H1 (cell line): ENCODE measurements at regions not wholly inside any gene's neighbourhood (a gene's known extent, or its start where the extent isn't known, plus 50 kb on each side); places are given as distances from the start of the nearest gene placed in this dataset.

Experiments
- CTCF ChIA-PET: fragments of 300-600 bp; sonication (Branson Sonifier 250); formaldehyde crosslinking; loops from one replicate; lab custom pipeline; 2021; ENCODE audit not compliant: partially characterized antibody; lab: Charles Lee
- POLR2A ChIA-PET: fragments of 300-600 bp; sonication (Branson Sonifier 250); formaldehyde crosslinking; loops from one replicate; lab custom pipeline; 2021; ENCODE audit warnings: inconsistent platforms; ENCODE audit not compliant: partially characterized antibody; lab: Charles Lee
- DNase-seq, 2 experiments: peaks; one replicate each; pipeline versions ENCODE4 v3.0.0 to v3.0.0-alpha.2; 2010 to 2022; ENCODE audit warnings: low spot score in 2 of 2, low read depth in 1 of 2, mixed read lengths in 1 of 2
- FAIRE-seq: peaks from 2 replicates; lab custom pipeline; 2011; peaks lifted over from hg19 to GRCh38; lab: Jason Lieb, UNC
- H2AFZ ChIP-seq: 2 replicates; pipeline ENCODE4 v1.8.1; 2012; ENCODE audit warnings: low read length, inconsistent platforms
- H2AK5ac ChIP-seq: 2 replicates; pipeline ENCODE4 v1.6.1; 2013; ENCODE audit warnings: low read depth, low read length
- H2BK120ac ChIP-seq: replicated peaks from 2 replicates; pipeline ENCODE3; 2013; ENCODE audit warnings: low read depth, low read length, inconsistent platforms
- H2BK12ac ChIP-seq: 2 replicates; pipeline ENCODE4 v1.6.1; 2013; ENCODE audit warnings: low read depth, low read length
- H2BK15ac ChIP-seq: 2 replicates; pipeline ENCODE4 v1.6.1; 2013; ENCODE audit warnings: low read length
- H2BK20ac ChIP-seq: 2 replicates; pipeline ENCODE4 v1.6.1; 2013; ENCODE audit warnings: low read length
- H2BK5ac ChIP-seq: 2 replicates; pipeline ENCODE4 v1.6.1; 2013; ENCODE audit warnings: low read depth, low read length
- H3K14ac ChIP-seq: 2 replicates; pipeline ENCODE4 v1.6.1; 2013; ENCODE audit warnings: inconsistent platforms; ENCODE audit not compliant: insufficient read length
- H3K18ac ChIP-seq: 2 replicates; pipeline ENCODE4 v1.6.1; 2013; ENCODE audit warnings: low read length; ENCODE audit errors: extremely low read depth
- H3K23ac ChIP-seq: 2 replicates; pipeline ENCODE4 v1.6.1; 2013; ENCODE audit warnings: inconsistent platforms; ENCODE audit not compliant: insufficient read length
- H3K23me2 ChIP-seq: 2 replicates; pipeline ENCODE4 v1.6.1; 2013; ENCODE audit warnings: low read depth, low read length
- H3K27ac ChIP-seq: 2 replicates; pipeline ENCODE4 v1.6.1; 2011; ENCODE audit warnings: low read depth, low read length, inconsistent platforms
- H3K27me3 ChIP-seq, 4 experiments: replicated peaks in 1 of 4; 1 replicate in 1 of 4; 2 replicates in 3 of 4; pipeline versions ENCODE4 v1.6.1 to v1.8.1; 2011 to 2013; ENCODE audit warnings: low read length in 3 of 4, mild to moderate bottlenecking in 3 of 4, inconsistent platforms in 2 of 4, mixed read lengths in 2 of 4, moderate library complexity in 1 of 4; ENCODE audit not compliant: control insufficient read depth in 3 of 4, insufficient read depth in 3 of 4; ENCODE audit errors: extremely low read depth in 1 of 4
- H3K36me3 ChIP-seq, 4 experiments: 2 replicates each; pipeline versions ENCODE4 v1.6.1 to v1.8.1; 2011 to 2013; ENCODE audit warnings: mild to moderate bottlenecking in 4 of 4, low read length in 3 of 4, moderate library complexity in 2 of 4, control low read depth in 1 of 4, inconsistent platforms in 1 of 4; ENCODE audit not compliant: insufficient read depth in 4 of 4, control insufficient read depth in 2 of 4
- H3K4ac ChIP-seq: replicated peaks from 2 replicates; pipeline ENCODE3; 2013; ENCODE audit warnings: low read length, low read depth, mixed read lengths, inconsistent platforms; ENCODE audit not compliant: insufficient read length
- H3K4me1 ChIP-seq, 4 experiments: replicated peaks in 1 of 4; 1 replicate in 1 of 4; 2 replicates in 3 of 4; pipeline versions ENCODE4 v1.6.1 to v1.8.1; 2011 to 2013; ENCODE audit warnings: low read length in 3 of 4, inconsistent platforms in 2 of 4, mixed read lengths in 1 of 4; ENCODE audit not compliant: insufficient read depth in 4 of 4, control insufficient read depth in 3 of 4
- H3K4me2 ChIP-seq, 2 experiments: 2 replicates each; pipeline versions ENCODE4 v1.6.1 to v1.8.1; 2011 to 2013; ENCODE audit warnings: low read depth in 2 of 2, low read length in 2 of 2, control low read depth in 1 of 2, inconsistent platforms in 1 of 2, mild to moderate bottlenecking in 1 of 2; ENCODE audit not compliant: insufficient read depth in 1 of 2
- H3K4me3 ChIP-seq, 4 experiments: fragments of 200-600, 300-600 bp in 1 of 4; sonication (generic), shearing (Covaris generic), sonication (Bioruptor Twin) in 1 of 4; 2 replicates each; pipeline versions ENCODE4 v1.5.1 to v1.8.1; 2011 to 2016; ENCODE audit warnings: low read length in 4 of 4, low read depth in 3 of 4, control low read depth in 2 of 4, inconsistent platforms in 2 of 4, mild to moderate bottlenecking in 2 of 4, mixed read lengths in 1 of 4, moderate library complexity in 1 of 4; ENCODE audit not compliant: insufficient read depth in 2 of 4; ENCODE audit errors: extremely low read depth in 1 of 4
- H3K56ac ChIP-seq: replicated peaks from 2 replicates; pipeline ENCODE3; 2013; ENCODE audit warnings: low read depth, mild to moderate bottlenecking, mixed read lengths, low read length, inconsistent platforms; ENCODE audit not compliant: insufficient read length
- H3K79me1 ChIP-seq: 2 replicates; pipeline ENCODE4 v1.6.1; 2013; ENCODE audit warnings: low read depth, low read length, control low read depth
- H3K79me2 ChIP-seq, 2 experiments: 2 replicates each; pipeline versions ENCODE4 v1.6.1 to v1.8.1; 2012 to 2013; ENCODE audit warnings: low read length in 2 of 2, mild to moderate bottlenecking in 2 of 2, inconsistent platforms in 1 of 2; ENCODE audit not compliant: insufficient read depth in 2 of 2, control insufficient read depth in 1 of 2
- H3K9ac ChIP-seq, 4 experiments: replicated peaks in 1 of 4; 1 replicate in 1 of 4; 2 replicates in 3 of 4; pipeline versions ENCODE4 v1.6.1 to v1.8.1; 2011 to 2013; ENCODE audit warnings: low read depth in 3 of 4, low read length in 3 of 4, control low read depth in 2 of 4, mild to moderate bottlenecking in 2 of 4, moderate library complexity in 2 of 4, inconsistent platforms in 1 of 4; ENCODE audit errors: extremely low read depth in 1 of 4
- H3K9me3 ChIP-seq, 2 experiments: 2 replicates each; pipeline versions ENCODE4 v1.6.1 to v1.8.1; 2012 to 2013; ENCODE audit warnings: mild to moderate bottlenecking in 2 of 2, moderate library complexity in 2 of 2, control low read depth in 1 of 2, inconsistent platforms in 1 of 2, low read depth in 1 of 2, low read length in 1 of 2, mixed read lengths in 1 of 2; ENCODE audit not compliant: insufficient read depth in 2 of 2
- H4K20me1 ChIP-seq, 2 experiments: replicated peaks in 1 of 2; 2 replicates each; pipeline versions ENCODE3 to v1.8.1; 2011 to 2013; ENCODE audit warnings: inconsistent platforms in 2 of 2, low read length in 2 of 2, mild to moderate bottlenecking in 1 of 2; ENCODE audit not compliant: insufficient read depth in 2 of 2, control insufficient read depth in 1 of 2
- H4K5ac ChIP-seq: 2 replicates; pipeline ENCODE4 v1.6.1; 2013; ENCODE audit warnings: low read length, low read depth, mixed read lengths, inconsistent platforms; ENCODE audit not compliant: insufficient read length
- H4K8ac ChIP-seq: 2 replicates; pipeline ENCODE4 v1.8.0; 2013; ENCODE audit warnings: mild to moderate bottlenecking, moderate library complexity, low read length, inconsistent platforms; ENCODE audit not compliant: insufficient read depth; ENCODE audit errors: extremely low read depth
- H4K91ac ChIP-seq: replicated peaks from 2 replicates; pipeline ENCODE3; 2013; ENCODE audit warnings: low read length, mixed read lengths, inconsistent platforms; ENCODE audit not compliant: insufficient read length
- CTBP2 ChIP-seq: IDR thresholded peaks from 2 replicates; pipeline ENCODE4 v1.7.0; 2011; ENCODE audit warnings: borderline replicate concordance, mild to moderate bottlenecking, moderate library complexity, mixed read lengths, low read length; ENCODE audit not compliant: insufficient read depth, insufficient read length
- JUND ChIP-seq: IDR thresholded peaks from 2 replicates; pipeline ENCODE4 v1.6.1; 2011; ENCODE audit warnings: mild to moderate bottlenecking, improper control_type of control experiment, low read length
- KDM1A ChIP-seq: fragments of 200-600, 300-600 bp; sonication (generic); IDR thresholded peaks from 2 replicates; pipeline ENCODE4 v1.7.1; 2016; ENCODE audit warnings: mild to moderate bottlenecking, low read length, borderline replicate concordance
- KDM4A ChIP-seq: IDR thresholded peaks from one replicate; pipeline ENCODE4 v1.7.1; 2012; ENCODE audit warnings: low read depth, mild to moderate bottlenecking, moderate library complexity, low read length, inconsistent platforms; ENCODE audit not compliant: severe bottlenecking
- MAFK ChIP-seq: IDR thresholded peaks from 2 replicates; pipeline ENCODE4 v1.6.1; 2012; ENCODE audit warnings: low read depth, mild to moderate bottlenecking, improper control_type of control experiment, low read length
- NRF1 ChIP-seq: IDR thresholded peaks from 2 replicates; pipeline ENCODE4 v1.6.1; 2011; ENCODE audit warnings: mild to moderate bottlenecking, low read depth, low read length, improper control_type of control experiment
- RAD21 ChIP-seq, 2 experiments: IDR thresholded peaks in 1 of 2; conservative IDR thresholded peaks in 1 of 2; 2 replicates each; pipeline ENCODE4 v1.6.1; 2011; ENCODE audit warnings: low read depth in 2 of 2, low read length in 2 of 2, improper control_type of control experiment in 1 of 2, inconsistent platforms in 1 of 2, mild to moderate bottlenecking in 1 of 2, moderate library complexity in 1 of 2
- SAP30 ChIP-seq: fragments of 300-600 bp; sonication (generic); IDR thresholded peaks from 2 replicates; pipeline ENCODE4 v1.7.1; 2012; ENCODE audit warnings: low read length, moderate library complexity, mild to moderate bottlenecking, inconsistent platforms; ENCODE audit not compliant: insufficient read depth, insufficient replicate concordance
- SRF ChIP-seq: IDR thresholded peaks from 2 replicates; pipeline ENCODE4 v1.6.1; 2011; ENCODE audit warnings: mild to moderate bottlenecking, low read depth, low read length, moderate library complexity
- TAF1 ChIP-seq: IDR thresholded peaks from 2 replicates; pipeline ENCODE4 v1.6.1; 2011; ENCODE audit warnings: mild to moderate bottlenecking, low read depth, low read length
- TBP ChIP-seq: IDR thresholded peaks from 2 replicates; pipeline ENCODE4 v1.6.1; 2011; ENCODE audit warnings: low read depth, low read length, improper control_type of control experiment
- TEAD4 ChIP-seq: IDR thresholded peaks from 2 replicates; pipeline ENCODE4 v1.6.1; 2012; ENCODE audit warnings: low read depth, low read length, inconsistent platforms, mixed read lengths
- ZNF274 ChIP-seq: IDR thresholded peaks from 2 replicates; pipeline ENCODE4 v1.7.0; 2012; ENCODE audit warnings: low read length, borderline replicate concordance; ENCODE audit errors: extremely low read depth
- WGBS, 2 experiments: shearing (Covaris generic) in 1 of 2; methylation state at CpG; one replicate each; pipeline versions ENCODE4 v1.1.6 to v1.1.7; 2013 to 2015; ENCODE audit warnings: low lambda C conversion rate in 2 of 2, mixed read lengths in 2 of 2, inconsistent platforms in 1 of 2, low coverage in 1 of 2, missing lambda C conversion rate in 1 of 2; ENCODE audit not compliant: insufficient replicate concordance in 2 of 2, insufficient coverage in 1 of 2, insufficient read length in 1 of 2; ENCODE audit errors: extremely low coverage in 1 of 2, missing lambda C conversion rate in 1 of 2; 5-methylcytosine and 5-hydroxymethylcytosine counted together
- TF ChIP-seq, protein P1 (sequence below): IDR thresholded peaks from 2 replicates; pipeline ENCODE4 v1.6.1; 2011; ENCODE audit warnings: low read length, improper control_type of control experiment

DNA sequence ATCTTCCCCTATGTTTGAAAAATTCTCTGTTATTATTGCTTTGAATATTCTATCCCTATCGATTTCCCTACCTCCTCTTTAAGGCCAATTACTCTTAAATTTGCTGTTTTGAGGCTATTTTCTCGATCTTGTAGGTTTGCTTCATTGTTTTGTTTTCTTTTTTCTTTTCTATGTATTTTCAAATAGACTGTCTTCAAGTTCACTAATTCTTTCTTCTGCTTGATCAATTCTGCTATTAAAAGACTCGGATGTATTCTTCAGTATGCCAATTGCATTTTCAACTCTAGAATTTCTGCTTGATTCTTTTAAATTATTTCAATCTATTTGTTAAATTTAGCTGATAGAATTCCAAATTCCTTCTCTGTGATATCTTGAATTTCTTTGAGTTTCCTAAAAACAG is 144.0 kb upstream of the NANOGP8 start:
- Histone ChIP-seq H3K23ac (no peak overlapping the region), H4K91ac (no peak overlapping the region), H3K79me1 (no peaks in the 10 kb centered on the region), H3K9me3 (0 out of 4 replicates have a peak, but pooled peaks cover 0 to 2% of the 10 kb centered on the region in 2 experiments), H3K4ac (no peak overlapping the region), H3K18ac (no peak overlapping the region), H4K5ac (no peak overlapping the region), H3K23me2 (no peaks in the 10 kb centered on the region), H3K9ac (no peak overlapping the region), H3K4me3 (no peak overlapping the region), H2BK12ac (no peak overlapping the region), H2BK5ac (no peak overlapping the region), H3K27me3 (no peaks in the 10 kb centered on the region), H2BK15ac (no peak overlapping the region), H2BK20ac (no peak overlapping the region), H3K4me1 (no peaks in the 10 kb centered on the region), H3K36me3 (no peaks in the 10 kb centered on the region), H2BK120ac (no peak overlapping the region), H3K27ac (no peak overlapping the region), H3K4me2 (no peak overlapping the region), H2AK5ac (no peak overlapping the region), H3K79me2 (no peaks in the 10 kb centered on the region), H3K14ac (no peak overlapping the region), H4K8ac (no peak overlapping the region), H2AFZ (no peak overlapping the region), H3K56ac (no peak overlapping the region), H4K20me1 (no peaks in the 10 kb centered on the region)
- no peak for DNase-seq
- WGBS, 2 experiments = 97% methylated on average over 3 of the region's 3 CpGs; no CpG with 5 or more reads in 1 of the 2 experiments
- POLR2A ChIA-PET = no interaction called here
- FAIRE-seq = no peak
- CTCF ChIA-PET = no interaction called here
- no peak for TF ChIP-seq MAFK
- no peak for TF ChIP-seq KDM4A
- TF ChIP-seq SAP30 = no peak
- TF ChIP-seq CTBP2 = no peak
- TF ChIP-seq ZNF274 = no peak
- no peak for TF ChIP-seq TEAD4
- no peak for TF ChIP-seq KDM1A
- no peak for TF ChIP-seq TBP
- TF ChIP-seq SRF = no peak
- TF ChIP-seq JUND = no peak
- TF ChIP-seq, protein P1, sequence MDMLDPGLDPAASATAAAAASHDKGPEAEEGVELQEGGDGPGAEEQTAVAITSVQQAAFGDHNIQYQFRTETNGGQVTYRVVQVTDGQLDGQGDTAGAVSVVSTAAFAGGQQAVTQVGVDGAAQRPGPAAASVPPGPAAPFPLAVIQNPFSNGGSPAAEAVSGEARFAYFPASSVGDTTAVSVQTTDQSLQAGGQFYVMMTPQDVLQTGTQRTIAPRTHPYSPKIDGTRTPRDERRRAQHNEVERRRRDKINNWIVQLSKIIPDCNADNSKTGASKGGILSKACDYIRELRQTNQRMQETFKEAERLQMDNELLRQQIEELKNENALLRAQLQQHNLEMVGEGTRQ = no peak
- TF ChIP-seq NRF1 = no peak
- no peak for TF ChIP-seq TAF1
- TF ChIP-seq RAD21 (IDR thresholded peaks at IDR 0.05 in 1 of 2, conservative IDR thresholded peaks at IDR 0.05 in 1 of 2; ENCODE audit: low read depth in 2 of 2, low read length in 2 of 2) = no peak
